Prostate gland (tissue), 2 donors: ENCODE measurements at regions not wholly inside any gene's neighbourhood (a gene's known extent, or its start where the extent isn't known, plus 50 kb on each side); places are given as distances from the start of the nearest gene placed in this dataset.

Experiments used
- DNase-seq: peaks from one replicate; pipeline ENCODE4 v3.0.0-alpha.2; 2019; ENCODE audit warnings: low spot score
- H3K27ac ChIP-seq, 2 donors: fragments of 200-600 bp; sonication (generic); 2 replicates each; pipeline ENCODE4 v1.5.1; 2017 to 2019
- H3K27me3 ChIP-seq: fragments of 200-600 bp; sonication (generic); replicated peaks from 2 replicates; pipeline ENCODE4 v1.5.1; 2019; ENCODE audit not compliant: insufficient read depth
- H3K36me3 ChIP-seq, 2 donors: fragments of 200-600 bp; sonication (generic); 1 replicate in 1 of 2; 2 replicates in 1 of 2; pipeline versions ENCODE4 v1.5.1 to v1.8.1; 2017 to 2019
- H3K4me1 ChIP-seq: fragments of 200-600 bp; sonication (generic); replicated peaks from 2 replicates; pipeline ENCODE4 v1.5.1; 2019
- H3K4me3 ChIP-seq, 2 donors: fragments of 200-600 bp; sonication (generic); 2 replicates each; pipeline ENCODE4 v1.5.1; 2017 to 2019
- H3K9me3 ChIP-seq: fragments of 200-600 bp; sonication (generic); 2 replicates; pipeline ENCODE4 v1.5.1; 2017
- POLR2A ChIP-seq: fragments of 450-650 bp; IDR thresholded peaks from one replicate; pipeline ENCODE4 v1.6.1; 2016; ENCODE audit warnings: antibody characterized with exemption, mild to moderate bottlenecking
- POLR2AphosphoS5 ChIP-seq: sonication (generic); formaldehyde crosslinking; IDR thresholded peaks from one replicate; pipeline ENCODE4 v1.6.1; 2017; ENCODE audit warnings: antibody characterized with exemption
- WGBS: methylation state at CpG from one replicate; pipeline ENCODE4 v1.1.5; 2018; 5-methylcytosine and 5-hydroxymethylcytosine counted together
- intact Hi-C: fragments of 100-400 bp; cut with DNase I; formaldehyde crosslinking; loops from one replicate; pipeline ENCODE4 v1.14.2; 2022
- TF ChIP-seq, protein P1 (sequence below), 4 experiments: fragments of 200-600 bp in 2 of 4; fragments of 450-650 bp in 2 of 4; sonication (generic) in 2 of 4; IDR thresholded peaks; 1 replicate in 3 of 4; 2 replicates in 1 of 4; pipeline ENCODE4 v1.5.1; 2016 to 2019; ENCODE audit warnings: antibody characterized with exemption in 4 of 4, mild to moderate bottlenecking in 2 of 4, moderate library complexity in 2 of 4

DNA sequence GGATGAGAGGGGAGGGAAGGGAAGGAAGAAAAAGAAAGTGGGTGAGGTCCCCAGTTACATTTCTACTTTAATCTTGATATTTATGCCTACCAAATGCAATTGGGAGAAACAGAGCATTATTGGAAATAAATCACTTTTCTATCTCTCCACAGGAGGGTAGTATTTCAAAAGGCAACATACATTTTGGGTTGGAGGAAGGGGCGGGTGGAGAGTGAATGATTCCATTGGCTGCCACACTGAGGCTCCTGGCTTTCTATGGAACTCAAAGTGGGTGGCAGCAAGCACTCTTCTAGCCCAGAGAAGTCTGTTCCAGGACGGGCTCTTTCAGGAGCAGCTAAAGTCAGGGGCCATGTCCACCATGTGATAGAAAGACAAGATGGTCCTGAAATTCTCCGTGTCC is 441.3 kb downstream of the DAD1 start:
- no peak for TF ChIP-seq POLR2AphosphoS5
- TF ChIP-seq, protein P1, sequence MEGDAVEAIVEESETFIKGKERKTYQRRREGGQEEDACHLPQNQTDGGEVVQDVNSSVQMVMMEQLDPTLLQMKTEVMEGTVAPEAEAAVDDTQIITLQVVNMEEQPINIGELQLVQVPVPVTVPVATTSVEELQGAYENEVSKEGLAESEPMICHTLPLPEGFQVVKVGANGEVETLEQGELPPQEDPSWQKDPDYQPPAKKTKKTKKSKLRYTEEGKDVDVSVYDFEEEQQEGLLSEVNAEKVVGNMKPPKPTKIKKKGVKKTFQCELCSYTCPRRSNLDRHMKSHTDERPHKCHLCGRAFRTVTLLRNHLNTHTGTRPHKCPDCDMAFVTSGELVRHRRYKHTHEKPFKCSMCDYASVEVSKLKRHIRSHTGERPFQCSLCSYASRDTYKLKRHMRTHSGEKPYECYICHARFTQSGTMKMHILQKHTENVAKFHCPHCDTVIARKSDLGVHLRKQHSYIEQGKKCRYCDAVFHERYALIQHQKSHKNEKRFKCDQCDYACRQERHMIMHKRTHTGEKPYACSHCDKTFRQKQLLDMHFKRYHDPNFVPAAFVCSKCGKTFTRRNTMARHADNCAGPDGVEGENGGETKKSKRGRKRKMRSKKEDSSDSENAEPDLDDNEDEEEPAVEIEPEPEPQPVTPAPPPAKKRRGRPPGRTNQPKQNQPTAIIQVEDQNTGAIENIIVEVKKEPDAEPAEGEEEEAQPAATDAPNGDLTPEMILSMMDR (IDR thresholded peaks at IDR 0.05) = no peak
- no peak for TF ChIP-seq POLR2A
- DNase-seq = no peak
- H3K9me3 ChIP-seq = no peaks in the 10 kb centered on the region
- no peak overlapping the region for H3K4me3 ChIP-seq
- H3K4me1 ChIP-seq = no peaks in the 10 kb centered on the region
- H3K27ac ChIP-seq = no peak overlapping the region
- H3K27me3 ChIP-seq = no peaks in the 10 kb centered on the region
- H3K36me3 ChIP-seq = no peaks in the 10 kb centered on the region
- intact Hi-C loops = no loop called here
- 64% methylated on average over 3 of the region's 3 CpGs for WGBS

DNA sequence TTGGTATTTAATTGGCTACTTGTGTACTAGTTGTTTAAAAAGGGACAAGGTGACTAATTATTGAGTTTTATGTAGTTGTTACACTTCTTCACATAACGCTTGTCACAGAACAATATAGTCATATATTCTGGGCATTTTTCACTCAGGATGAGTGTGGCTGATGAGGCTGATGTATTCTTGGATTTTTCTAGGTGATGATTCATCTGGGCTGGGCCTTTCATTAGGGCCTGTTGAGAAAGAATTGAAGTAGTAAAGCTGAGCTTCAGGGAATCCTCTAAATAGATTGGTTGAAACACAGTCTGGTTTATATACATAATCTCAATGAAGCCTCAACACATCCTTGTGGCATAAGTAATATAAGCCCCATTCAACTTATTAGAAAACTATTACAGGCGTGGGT is 445.7 kb downstream of the DAD1 start:
- 84% methylated on average over 2 of the region's 2 CpGs for WGBS
- Histone ChIP-seq H3K9me3 (no peaks in the 10 kb centered on the region), H3K4me3 (no peak overlapping the region), H3K27ac (no peak overlapping the region), H3K4me1 (no peaks in the 10 kb centered on the region), H3K36me3 (no peaks in the 10 kb centered on the region), H3K27me3 (no peaks in the 10 kb centered on the region)
- no peak for DNase-seq
- TF ChIP-seq, protein P1 (IDR thresholded peaks at IDR 0.05) = no peak
- TF ChIP-seq POLR2AphosphoS5 = no peak
- no peak for TF ChIP-seq POLR2A
- intact Hi-C loops = no loop called here

- WGBS = 26% methylated on average over 4 of the region's 4 CpGs
- H3K4me1 ChIP-seq = no peaks in the 10 kb centered on the region
- H3K9me3 ChIP-seq = no peaks in the 10 kb centered on the region
- DNase-seq = no peak
- intact Hi-C loops = no loop called here
- no peak overlapping the region for H3K4me3 ChIP-seq
- no peaks in the 10 kb centered on the region for H3K36me3 ChIP-seq
- no peaks in the 10 kb centered on the region for H3K27me3 ChIP-seq
- TF ChIP-seq POLR2AphosphoS5 = no peak
- no peak for TF ChIP-seq POLR2A
- TF ChIP-seq, protein P1 (IDR thresholded peaks at IDR 0.05) = no peak
- H3K27ac ChIP-seq = no peak overlapping the region
Measured at GRCh38 chr14:22140633-22141032, 448.4 kb downstream of the DAD1 start.

GRCh38 chr14:22131749-22132476 is 457.1 kb downstream of the DAD1 start:
- WGBS = 76% methylated on average over 4 of the region's 4 CpGs
- TF ChIP-seq, protein P1 (IDR thresholded peaks at IDR 0.05) = peak in 1 of 4 experiments; percentile 17
- TF ChIP-seq POLR2AphosphoS5 (no peak), POLR2A (no peak)
- intact Hi-C loops = no loop called here
- Histone ChIP-seq H3K27me3 (no peaks in the 10 kb centered on the region), H3K27ac (no peak overlapping the region), H3K9me3 (no peaks in the 10 kb centered on the region), H3K36me3 (no peaks in the 10 kb centered on the region), H3K4me1 (no peaks in the 10 kb centered on the region), H3K4me3 (no peak overlapping the region)
- no peak for DNase-seq

DNA sequence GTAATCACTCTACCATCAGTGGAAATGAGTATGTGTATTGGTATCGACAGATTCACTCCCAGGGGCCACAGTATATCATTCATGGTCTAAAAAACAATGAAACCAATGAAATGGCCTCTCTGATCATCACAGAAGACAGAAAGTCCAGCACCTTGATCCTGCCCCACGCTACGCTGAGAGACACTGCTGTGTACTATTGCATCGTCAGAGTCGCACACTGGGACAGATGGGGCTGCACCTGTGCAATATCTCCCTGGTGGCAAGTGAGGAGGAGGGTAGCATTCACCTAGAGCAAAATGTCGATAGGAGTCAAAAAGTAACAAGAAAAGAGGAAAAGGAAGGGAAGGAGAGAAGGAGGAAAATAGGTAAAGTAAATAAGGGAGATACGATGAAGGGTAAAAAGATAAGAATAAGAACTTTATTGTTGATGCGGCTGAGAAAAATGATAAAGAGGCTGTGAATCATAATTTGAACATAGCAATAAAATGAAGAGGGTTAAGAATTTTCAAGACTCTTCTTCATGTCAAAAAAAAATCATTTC is 450.5 kb upstream of the OR4E1 start:
- 87% methylated on average over 8 of the region's 8 CpGs for whole genome bisulfite sequencing
- Histone ChIP-seq H3K27me3 (no peaks in the 10 kb centered on the region), H3K27ac (no peak overlapping the region), H3K4me1 (no peaks in the 10 kb centered on the region), H3K36me3 (no peaks in the 10 kb centered on the region), H3K9me3 (no peaks in the 10 kb centered on the region), H3K4me3 (no peak overlapping the region)
- DNase-seq = no peak
- intact Hi-C loops = no loop called here
- TF ChIP-seq POLR2AphosphoS5 (no peak), POLR2A (no peak)
- TF ChIP-seq, protein P1 (IDR thresholded peaks at IDR 0.05) = no peak
